MM.1S (cell line): ENCODE measurements at regions not wholly inside any gene's neighbourhood (a gene's known extent, or its start where the extent isn't known, plus 50 kb on each side); places are given as distances from the start of the nearest gene placed in this dataset.

Experiments used
- EZH2 ChIP-seq: fragments of 300-600 bp; sonication (generic); optimal IDR thresholded peaks from 2 replicates; pipeline ENCODE3; 2017; ENCODE audit warnings: low read depth, mild to moderate bottlenecking, antibody characterized with exemption, low read length, mixed read lengths
- TF ChIP-seq, protein P1 (sequence below): fragments of 300-600 bp; sonication (generic); IDR thresholded peaks from 2 replicates; pipeline ENCODE4 v1.5.1; 2016; ENCODE audit warnings: antibody characterized with exemption, low read length, mixed read lengths

DNA sequence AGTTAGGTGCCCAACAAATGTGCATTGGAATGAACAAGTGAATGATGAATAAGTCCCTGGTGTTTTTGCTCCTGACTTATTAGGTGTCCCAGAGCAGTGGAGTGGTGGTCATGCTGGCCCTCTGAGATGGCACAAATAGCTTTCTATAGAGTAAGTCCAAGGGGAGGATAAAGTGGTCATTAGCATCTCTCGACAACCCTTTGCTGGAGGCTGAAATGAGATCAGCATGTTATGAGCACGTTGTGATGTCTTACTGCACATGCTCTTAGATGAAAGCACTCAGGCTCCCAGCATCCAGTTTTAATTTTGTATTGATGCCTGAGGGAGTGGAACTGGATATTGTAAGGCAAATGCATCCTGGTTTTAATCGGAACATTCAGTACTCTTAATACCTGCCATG lies 326.2 kb downstream of the RFC3 start:
- TF ChIP-seq EZH2 = no peak
- TF ChIP-seq, protein P1, sequence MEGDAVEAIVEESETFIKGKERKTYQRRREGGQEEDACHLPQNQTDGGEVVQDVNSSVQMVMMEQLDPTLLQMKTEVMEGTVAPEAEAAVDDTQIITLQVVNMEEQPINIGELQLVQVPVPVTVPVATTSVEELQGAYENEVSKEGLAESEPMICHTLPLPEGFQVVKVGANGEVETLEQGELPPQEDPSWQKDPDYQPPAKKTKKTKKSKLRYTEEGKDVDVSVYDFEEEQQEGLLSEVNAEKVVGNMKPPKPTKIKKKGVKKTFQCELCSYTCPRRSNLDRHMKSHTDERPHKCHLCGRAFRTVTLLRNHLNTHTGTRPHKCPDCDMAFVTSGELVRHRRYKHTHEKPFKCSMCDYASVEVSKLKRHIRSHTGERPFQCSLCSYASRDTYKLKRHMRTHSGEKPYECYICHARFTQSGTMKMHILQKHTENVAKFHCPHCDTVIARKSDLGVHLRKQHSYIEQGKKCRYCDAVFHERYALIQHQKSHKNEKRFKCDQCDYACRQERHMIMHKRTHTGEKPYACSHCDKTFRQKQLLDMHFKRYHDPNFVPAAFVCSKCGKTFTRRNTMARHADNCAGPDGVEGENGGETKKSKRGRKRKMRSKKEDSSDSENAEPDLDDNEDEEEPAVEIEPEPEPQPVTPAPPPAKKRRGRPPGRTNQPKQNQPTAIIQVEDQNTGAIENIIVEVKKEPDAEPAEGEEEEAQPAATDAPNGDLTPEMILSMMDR = no peak
